H1 (cell line): ENCODE measurements at regions not wholly inside any gene's neighbourhood (a gene's known extent, or its start where the extent isn't known, plus 50 kb on each side); places are given as distances from the start of the nearest gene placed in this dataset.

ENCODE experiments used
- CTCF ChIA-PET: fragments of 300-600 bp; sonication (Branson Sonifier 250); formaldehyde crosslinking; loops from one replicate; lab custom pipeline; 2021; ENCODE audit not compliant: partially characterized antibody; lab: Charles Lee
- POLR2A ChIA-PET: fragments of 300-600 bp; sonication (Branson Sonifier 250); formaldehyde crosslinking; loops from one replicate; lab custom pipeline; 2021; ENCODE audit warnings: inconsistent platforms; ENCODE audit not compliant: partially characterized antibody; lab: Charles Lee
- DNase-seq, 2 experiments: peaks; one replicate each; pipeline versions ENCODE4 v3.0.0 to v3.0.0-alpha.2; 2010 to 2022; ENCODE audit warnings: low spot score in 2 of 2, low read depth in 1 of 2, mixed read lengths in 1 of 2
- FAIRE-seq: peaks from 2 replicates; lab custom pipeline; 2011; peaks lifted over from hg19 to GRCh38; lab: Jason Lieb, UNC
- H2AFZ ChIP-seq: 2 replicates; pipeline ENCODE4 v1.8.1; 2012; ENCODE audit warnings: low read length, inconsistent platforms
- H2AK5ac ChIP-seq: 2 replicates; pipeline ENCODE4 v1.6.1; 2013; ENCODE audit warnings: low read depth, low read length
- H2BK120ac ChIP-seq: replicated peaks from 2 replicates; pipeline ENCODE3; 2013; ENCODE audit warnings: low read depth, low read length, inconsistent platforms
- H2BK12ac ChIP-seq: 2 replicates; pipeline ENCODE4 v1.6.1; 2013; ENCODE audit warnings: low read depth, low read length
- H2BK15ac ChIP-seq: 2 replicates; pipeline ENCODE4 v1.6.1; 2013; ENCODE audit warnings: low read length
- H2BK20ac ChIP-seq: 2 replicates; pipeline ENCODE4 v1.6.1; 2013; ENCODE audit warnings: low read length
- H2BK5ac ChIP-seq: 2 replicates; pipeline ENCODE4 v1.6.1; 2013; ENCODE audit warnings: low read depth, low read length
- H3K14ac ChIP-seq: 2 replicates; pipeline ENCODE4 v1.6.1; 2013; ENCODE audit warnings: inconsistent platforms; ENCODE audit not compliant: insufficient read length
- H3K18ac ChIP-seq: 2 replicates; pipeline ENCODE4 v1.6.1; 2013; ENCODE audit warnings: low read length; ENCODE audit errors: extremely low read depth
- H3K23ac ChIP-seq: 2 replicates; pipeline ENCODE4 v1.6.1; 2013; ENCODE audit warnings: inconsistent platforms; ENCODE audit not compliant: insufficient read length
- H3K23me2 ChIP-seq: 2 replicates; pipeline ENCODE4 v1.6.1; 2013; ENCODE audit warnings: low read depth, low read length
- H3K27ac ChIP-seq: 2 replicates; pipeline ENCODE4 v1.6.1; 2011; ENCODE audit warnings: low read depth, low read length, inconsistent platforms
- H3K27me3 ChIP-seq, 4 experiments: replicated peaks in 1 of 4; 1 replicate in 1 of 4; 2 replicates in 3 of 4; pipeline versions ENCODE4 v1.6.1 to v1.8.1; 2011 to 2013; ENCODE audit warnings: low read length in 3 of 4, mild to moderate bottlenecking in 3 of 4, inconsistent platforms in 2 of 4, mixed read lengths in 2 of 4, moderate library complexity in 1 of 4; ENCODE audit not compliant: control insufficient read depth in 3 of 4, insufficient read depth in 3 of 4; ENCODE audit errors: extremely low read depth in 1 of 4
- H3K36me3 ChIP-seq, 4 experiments: 2 replicates each; pipeline versions ENCODE4 v1.6.1 to v1.8.1; 2011 to 2013; ENCODE audit warnings: mild to moderate bottlenecking in 4 of 4, low read length in 3 of 4, moderate library complexity in 2 of 4, control low read depth in 1 of 4, inconsistent platforms in 1 of 4; ENCODE audit not compliant: insufficient read depth in 4 of 4, control insufficient read depth in 2 of 4
- H3K4ac ChIP-seq: replicated peaks from 2 replicates; pipeline ENCODE3; 2013; ENCODE audit warnings: low read length, low read depth, mixed read lengths, inconsistent platforms; ENCODE audit not compliant: insufficient read length
- H3K4me1 ChIP-seq, 4 experiments: replicated peaks in 1 of 4; 1 replicate in 1 of 4; 2 replicates in 3 of 4; pipeline versions ENCODE4 v1.6.1 to v1.8.1; 2011 to 2013; ENCODE audit warnings: low read length in 3 of 4, inconsistent platforms in 2 of 4, mixed read lengths in 1 of 4; ENCODE audit not compliant: insufficient read depth in 4 of 4, control insufficient read depth in 3 of 4
- H3K4me2 ChIP-seq, 2 experiments: 2 replicates each; pipeline versions ENCODE4 v1.6.1 to v1.8.1; 2011 to 2013; ENCODE audit warnings: low read depth in 2 of 2, low read length in 2 of 2, control low read depth in 1 of 2, inconsistent platforms in 1 of 2, mild to moderate bottlenecking in 1 of 2; ENCODE audit not compliant: insufficient read depth in 1 of 2
- H3K4me3 ChIP-seq, 4 experiments: fragments of 200-600, 300-600 bp in 1 of 4; sonication (generic), shearing (Covaris generic), sonication (Bioruptor Twin) in 1 of 4; 2 replicates each; pipeline versions ENCODE4 v1.5.1 to v1.8.1; 2011 to 2016; ENCODE audit warnings: low read length in 4 of 4, low read depth in 3 of 4, control low read depth in 2 of 4, inconsistent platforms in 2 of 4, mild to moderate bottlenecking in 2 of 4, mixed read lengths in 1 of 4, moderate library complexity in 1 of 4; ENCODE audit not compliant: insufficient read depth in 2 of 4; ENCODE audit errors: extremely low read depth in 1 of 4
- H3K56ac ChIP-seq: replicated peaks from 2 replicates; pipeline ENCODE3; 2013; ENCODE audit warnings: low read depth, mild to moderate bottlenecking, mixed read lengths, low read length, inconsistent platforms; ENCODE audit not compliant: insufficient read length
- H3K79me1 ChIP-seq: 2 replicates; pipeline ENCODE4 v1.6.1; 2013; ENCODE audit warnings: low read depth, low read length, control low read depth
- H3K79me2 ChIP-seq, 2 experiments: 2 replicates each; pipeline versions ENCODE4 v1.6.1 to v1.8.1; 2012 to 2013; ENCODE audit warnings: low read length in 2 of 2, mild to moderate bottlenecking in 2 of 2, inconsistent platforms in 1 of 2; ENCODE audit not compliant: insufficient read depth in 2 of 2, control insufficient read depth in 1 of 2
- H3K9ac ChIP-seq, 4 experiments: replicated peaks in 1 of 4; 1 replicate in 1 of 4; 2 replicates in 3 of 4; pipeline versions ENCODE4 v1.6.1 to v1.8.1; 2011 to 2013; ENCODE audit warnings: low read depth in 3 of 4, low read length in 3 of 4, control low read depth in 2 of 4, mild to moderate bottlenecking in 2 of 4, moderate library complexity in 2 of 4, inconsistent platforms in 1 of 4; ENCODE audit errors: extremely low read depth in 1 of 4
- H3K9me3 ChIP-seq, 2 experiments: 2 replicates each; pipeline versions ENCODE4 v1.6.1 to v1.8.1; 2012 to 2013; ENCODE audit warnings: mild to moderate bottlenecking in 2 of 2, moderate library complexity in 2 of 2, control low read depth in 1 of 2, inconsistent platforms in 1 of 2, low read depth in 1 of 2, low read length in 1 of 2, mixed read lengths in 1 of 2; ENCODE audit not compliant: insufficient read depth in 2 of 2
- H4K20me1 ChIP-seq, 2 experiments: replicated peaks in 1 of 2; 2 replicates each; pipeline versions ENCODE3 to v1.8.1; 2011 to 2013; ENCODE audit warnings: inconsistent platforms in 2 of 2, low read length in 2 of 2, mild to moderate bottlenecking in 1 of 2; ENCODE audit not compliant: insufficient read depth in 2 of 2, control insufficient read depth in 1 of 2
- H4K5ac ChIP-seq: 2 replicates; pipeline ENCODE4 v1.6.1; 2013; ENCODE audit warnings: low read length, low read depth, mixed read lengths, inconsistent platforms; ENCODE audit not compliant: insufficient read length
- H4K8ac ChIP-seq: 2 replicates; pipeline ENCODE4 v1.8.0; 2013; ENCODE audit warnings: mild to moderate bottlenecking, moderate library complexity, low read length, inconsistent platforms; ENCODE audit not compliant: insufficient read depth; ENCODE audit errors: extremely low read depth
- H4K91ac ChIP-seq: replicated peaks from 2 replicates; pipeline ENCODE3; 2013; ENCODE audit warnings: low read length, mixed read lengths, inconsistent platforms; ENCODE audit not compliant: insufficient read length
- CHD2 ChIP-seq: IDR thresholded peaks from 2 replicates; pipeline ENCODE4 v1.6.1; 2012; ENCODE audit warnings: low read length, improper control_type of control experiment
- RAD21 ChIP-seq, 2 experiments: IDR thresholded peaks in 1 of 2; conservative IDR thresholded peaks in 1 of 2; 2 replicates each; pipeline ENCODE4 v1.6.1; 2011; ENCODE audit warnings: low read depth in 2 of 2, low read length in 2 of 2, improper control_type of control experiment in 1 of 2, inconsistent platforms in 1 of 2, mild to moderate bottlenecking in 1 of 2, moderate library complexity in 1 of 2
- TEAD4 ChIP-seq: IDR thresholded peaks from 2 replicates; pipeline ENCODE4 v1.6.1; 2012; ENCODE audit warnings: low read depth, low read length, inconsistent platforms, mixed read lengths
- YY1 ChIP-seq: IDR thresholded peaks from 2 replicates; pipeline ENCODE4 v1.6.1; 2011; ENCODE audit warnings: low read depth, mild to moderate bottlenecking, low read length
- WGBS, 2 experiments: shearing (Covaris generic) in 1 of 2; methylation state at CpG; one replicate each; pipeline versions ENCODE4 v1.1.6 to v1.1.7; 2013 to 2015; ENCODE audit warnings: low lambda C conversion rate in 2 of 2, mixed read lengths in 2 of 2, inconsistent platforms in 1 of 2, low coverage in 1 of 2, missing lambda C conversion rate in 1 of 2; ENCODE audit not compliant: insufficient replicate concordance in 2 of 2, insufficient coverage in 1 of 2, insufficient read length in 1 of 2; ENCODE audit errors: extremely low coverage in 1 of 2, missing lambda C conversion rate in 1 of 2; 5-methylcytosine and 5-hydroxymethylcytosine counted together
- TF ChIP-seq, protein P1 (sequence below): IDR thresholded peaks from 2 replicates; pipeline ENCODE4 v1.6.1; 2012; ENCODE audit warnings: inconsistent platforms

GRCh38 chr6:71585472-71585871 lies 296.9 kb downstream of the OGFRL1 start:
- Histone ChIP-seq H3K23me2 (no peaks in the 10 kb centered on the region), H3K18ac (no peak overlapping the region), H2BK120ac (no peak overlapping the region), H2BK12ac (no peak overlapping the region), H4K91ac (no peak overlapping the region), H3K4me2 (no peak overlapping the region), H4K20me1 (no peaks in the 10 kb centered on the region), H3K27ac (no peak overlapping the region), H3K4me1 (no peaks in the 10 kb centered on the region), H2BK20ac (no peak overlapping the region), H4K8ac (peak overlapping the region; percentile 14; the same call in 1 of the 2 replicates), H3K4ac (no peak overlapping the region), H3K9ac (no peak overlapping the region), H2BK15ac (no peak overlapping the region), H2BK5ac (no peak overlapping the region), H3K9me3 (peaks cover 0 to 3% of the 10 kb centered on the region in 2 experiments; a peak in 1 of 4 replicates), H4K5ac (no peak overlapping the region), H3K79me2 (no peaks in the 10 kb centered on the region), H3K14ac (no peak overlapping the region), H3K36me3 (no peaks in the 10 kb centered on the region), H3K23ac (no peak overlapping the region), H3K79me1 (no peaks in the 10 kb centered on the region), H3K4me3 (no peak overlapping the region), H2AFZ (no peak overlapping the region; the same call in 1 of the 2 replicates), H3K56ac (no peak overlapping the region), H3K27me3 (no peaks in the 10 kb centered on the region), H2AK5ac (no peak overlapping the region)
- FAIRE-seq (no peak), DNase-seq (no peak)
- POLR2A ChIA-PET, result interaction anchor here (1.5 kb wide), 1 partner anchor 14 kb away, joined by 3 read pairs; no protein-coding TSS in a partner anchor
- CTCF ChIA-PET, result no interaction called here
- 96% methylated on average over 14 of the region's 23 CpGs; no CpG with 5 or more reads in 1 of the 2 experiments for WGBS, 2 experiments
- TF ChIP-seq RAD21 (IDR thresholded peaks at IDR 0.05 in 1 of 2, conservative IDR thresholded peaks at IDR 0.05 in 1 of 2; ENCODE audit: low read depth in 2 of 2, low read length in 2 of 2), result no peak
- TF ChIP-seq, protein P1, sequence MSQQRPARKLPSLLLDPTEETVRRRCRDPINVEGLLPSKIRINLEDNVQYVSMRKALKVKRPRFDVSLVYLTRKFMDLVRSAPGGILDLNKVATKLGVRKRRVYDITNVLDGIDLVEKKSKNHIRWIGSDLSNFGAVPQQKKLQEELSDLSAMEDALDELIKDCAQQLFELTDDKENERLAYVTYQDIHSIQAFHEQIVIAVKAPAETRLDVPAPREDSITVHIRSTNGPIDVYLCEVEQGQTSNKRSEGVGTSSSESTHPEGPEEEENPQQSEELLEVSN, result no peak
- TF ChIP-seq CHD2, result no peak
- TF ChIP-seq YY1, result no peak
- no peak for TF ChIP-seq TEAD4
